ENCODE measurements at regions not wholly inside any gene's neighbourhood (a gene's known extent, or its start where the extent isn't known, plus 50 kb on each side); places are given as distances from the start of the nearest gene placed in this dataset.

DNA sequence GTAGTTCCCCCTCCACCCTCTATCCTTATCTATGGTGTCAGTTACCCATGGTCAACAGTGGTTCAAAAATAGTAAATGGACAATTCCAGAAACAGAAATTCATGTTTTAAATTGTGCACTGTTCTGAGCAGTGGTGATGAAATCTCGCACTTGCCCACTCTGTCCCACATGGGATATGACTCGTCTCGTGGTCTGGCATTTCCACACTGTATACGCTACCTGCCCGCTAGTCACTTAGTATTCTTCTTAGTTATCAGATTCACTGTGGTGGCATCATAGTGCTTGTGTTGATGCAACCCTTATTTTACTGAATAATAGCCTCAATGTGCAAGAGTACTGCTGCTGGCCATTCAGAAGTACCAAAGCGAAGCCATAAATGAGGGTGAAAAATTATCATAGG is 507.0 kb downstream of the SNAPC1 start:
- TF ChIP-seq CTCF (IDR thresholded peaks at IDR 0.05) (no peak), POLR2A (IDR thresholded peaks at IDR 0.05) (no peak)

Data from heart left ventricle (tissue), 13 donors.